ENCODE measurements at regions not wholly inside any gene's neighbourhood (a gene's known extent, or its start where the extent isn't known, plus 50 kb on each side); places are given as distances from the start of the nearest gene placed in this dataset.

DNA sequence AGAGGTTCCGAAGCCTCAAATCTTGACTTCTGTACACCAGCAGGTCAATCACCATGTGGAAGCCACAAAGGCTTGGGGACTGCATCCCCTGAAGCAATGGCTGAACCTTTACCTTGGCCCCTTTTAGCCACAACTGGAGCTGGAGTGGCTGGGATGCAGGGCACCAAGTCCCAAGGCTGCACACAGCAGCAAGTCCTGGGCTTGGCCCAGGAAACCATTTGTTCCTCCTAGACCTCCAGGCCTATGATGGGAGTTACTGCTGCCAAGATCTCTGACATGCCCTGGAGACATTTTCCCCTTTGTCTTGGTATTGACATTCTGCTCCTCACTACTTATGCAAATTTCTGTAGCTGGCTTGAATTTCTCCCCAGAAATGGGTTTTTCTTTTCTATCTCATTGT, 285.9 kb downstream of the ASXL3 start:
- no peak for DNase-seq (ENCODE audit: low spot score in 2 of 2)
- H3K27ac ChIP-seq: no peak overlapping the region
- H3K36me3 ChIP-seq: no peaks in the 10 kb centered on the region
- WGBS, 2 donors: 93 to 100% methylated on average over 1 of the region's 1 CpG
- H3K4me3 ChIP-seq: no peak overlapping the region
- H3K27me3 ChIP-seq: no peaks in the 10 kb centered on the region
- H3K9me3 ChIP-seq: peaks cover 0 to 22% (median 3%) of the 10 kb centered on the region in 4 donors
- TF ChIP-seq EP300 (IDR thresholded peaks at IDR 0.05): no peak
- no peak for TF ChIP-seq CTCF (IDR thresholded peaks at IDR 0.05)
- TF ChIP-seq POLR2A (IDR thresholded peaks at IDR 0.05): no peak
- H3K4me1 ChIP-seq: no peaks in the 10 kb centered on the region

- H3K4me1 ChIP-seq: no peaks in the 10 kb centered on the region
- no peak for DNase-seq (ENCODE audit: low spot score in 2 of 2)
- 97 to 100% methylated on average over 2 of the region's 2 CpGs for WGBS, 2 donors
Measured at GRCh38 chr18:33854827-33855139, 276.8 kb downstream of the ASXL3 start.

GRCh38 chr18:33854086-33854826, 276.2 kb downstream of the ASXL3 start:
- Histone ChIP-seq H3K4me3 (no peak overlapping the region), H3K9me3 (no peaks in the 10 kb centered on the region), H3K36me3 (no peaks in the 10 kb centered on the region), H3K4me1 (no peaks in the 10 kb centered on the region), H3K27me3 (no peaks in the 10 kb centered on the region), H3K27ac (no peak overlapping the region)
- 77 to 78% methylated on average over 4 of the region's 4 CpGs for WGBS, 2 donors
- DNase-seq (ENCODE audit: low spot score in 2 of 2): no peak
- no peak for TF ChIP-seq POLR2A (IDR thresholded peaks at IDR 0.05)
- no peak for TF ChIP-seq EP300 (IDR thresholded peaks at IDR 0.05)
- TF ChIP-seq CTCF (IDR thresholded peaks at IDR 0.05): no peak

More at GRCh38 chr18:33854827-33855139, 276.8 kb downstream of the ASXL3 start:
- TF ChIP-seq POLR2A (IDR thresholded peaks at IDR 0.05): no peak
- TF ChIP-seq EP300 (IDR thresholded peaks at IDR 0.05): no peak
- no peak for TF ChIP-seq CTCF (IDR thresholded peaks at IDR 0.05)
- Histone ChIP-seq H3K27ac (no peak overlapping the region), H3K9me3 (no peaks in the 10 kb centered on the region), H3K27me3 (no peaks in the 10 kb centered on the region), H3K4me3 (no peak overlapping the region), H3K36me3 (no peaks in the 10 kb centered on the region)

DNA sequence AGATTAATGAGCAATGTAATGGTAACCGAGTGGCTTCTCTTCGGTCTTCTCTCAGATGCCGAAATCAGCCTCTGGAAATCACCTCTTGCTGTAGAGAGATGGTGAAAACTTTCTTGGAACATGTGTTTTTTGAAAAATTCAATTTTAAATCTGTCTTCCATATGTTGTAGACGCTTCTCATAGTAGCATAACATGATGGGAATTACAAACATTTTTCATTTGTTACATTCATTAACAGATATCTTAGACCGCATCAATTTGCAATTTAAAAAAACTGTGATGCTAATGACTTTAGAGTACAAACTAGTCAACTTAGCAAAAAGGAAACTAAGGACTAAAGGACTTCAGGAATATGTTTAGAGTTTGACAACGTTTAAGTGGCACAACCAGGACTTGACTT, 275.2 kb downstream of the ASXL3 start:
- no peak for DNase-seq (ENCODE audit: low spot score in 2 of 2)
- H3K27ac ChIP-seq: no peak overlapping the region
- no peak for TF ChIP-seq POLR2A (IDR thresholded peaks at IDR 0.05)
- TF ChIP-seq EP300 (IDR thresholded peaks at IDR 0.05): no peak
- TF ChIP-seq CTCF (IDR thresholded peaks at IDR 0.05): no peak
- WGBS, 2 donors: 85 to 89% methylated on average over 6 of the region's 6 CpGs
- no peaks in the 10 kb centered on the region for H3K4me1 ChIP-seq
- no peaks in the 10 kb centered on the region for H3K27me3 ChIP-seq
- H3K36me3 ChIP-seq: no peaks in the 10 kb centered on the region
- no peaks in the 10 kb centered on the region for H3K9me3 ChIP-seq
- no peak overlapping the region for H3K4me3 ChIP-seq

GRCh38 chr18:33851546-33852078, 273.6 kb downstream of the ASXL3 start:
- no peaks in the 10 kb centered on the region for H3K4me1 ChIP-seq
- no peak overlapping the region for H3K27ac ChIP-seq
- DNase-seq (ENCODE audit: low spot score in 2 of 2): no peak
- H3K9me3 ChIP-seq: no peaks in the 10 kb centered on the region
- H3K4me3 ChIP-seq: no peak overlapping the region
- 90 to 91% methylated on average over 3 of the region's 3 CpGs for WGBS, 2 donors
- no peak for TF ChIP-seq POLR2A (IDR thresholded peaks at IDR 0.05)
- no peak for TF ChIP-seq CTCF (IDR thresholded peaks at IDR 0.05)
- TF ChIP-seq EP300 (IDR thresholded peaks at IDR 0.05): no peak
- no peaks in the 10 kb centered on the region for H3K27me3 ChIP-seq
- H3K36me3 ChIP-seq: no peaks in the 10 kb centered on the region

Measured in tibial nerve (tissue), 4 donors.